Choroid plexus epithelial cell (primary cell): ENCODE measurements at regions not wholly inside any gene's neighbourhood (a gene's known extent, or its start where the extent isn't known, plus 50 kb on each side); places are given as distances from the start of the nearest gene placed in this dataset.

Source experiments
- DNase-seq: peaks from one replicate; pipeline ENCODE4 v3.0.0-alpha.2; 2010; ENCODE audit warnings: low read depth
- H3K4me3 ChIP-seq: 2 replicates; pipeline ENCODE4 v1.5.1; 2011; ENCODE audit warnings: low read depth, mild to moderate bottlenecking, control low read depth, low read length, moderate library complexity
- CTCF ChIP-seq: conservative IDR thresholded peaks from 2 replicates; pipeline ENCODE4 v1.5.1; 2011; ENCODE audit warnings: low read depth, mild to moderate bottlenecking, control low read depth, inconsistent platforms, low read length, moderate library complexity

GRCh38 chr18:29160170-29160569 lies 983.2 kb upstream of the CDH2 start:
- DNase-seq = no peak
- no peak overlapping the region for H3K4me3 ChIP-seq
- no peak for TF ChIP-seq CTCF

GRCh38 chr18:29157905-29158304 lies 981.0 kb upstream of the CDH2 start:
- TF ChIP-seq CTCF = no peak
- DNase-seq = no peak
- no peak overlapping the region for H3K4me3 ChIP-seq

- TF ChIP-seq CTCF = no peak
- DNase-seq = no peak
- H3K4me3 ChIP-seq = no peak overlapping the region
Observed at GRCh38 chr18:29157057-29157780, 980.3 kb upstream of the CDH2 start.

GRCh38 chr18:29156531-29156930 lies 979.6 kb upstream of the CDH2 start:
- TF ChIP-seq CTCF = no peak
- DNase-seq = no peak
- H3K4me3 ChIP-seq = no peak overlapping the region

- DNase-seq = peak; percentile 76
- H3K4me3 ChIP-seq = no peak overlapping the region
- no peak for TF ChIP-seq CTCF
Observed at GRCh38 chr18:29154758-29155725, 978.1 kb upstream of the CDH2 start.

- no peak overlapping the region for H3K4me3 ChIP-seq
- DNase-seq = peak; percentile 81
- TF ChIP-seq CTCF = no peak
Observed at GRCh38 chr18:29154196-29154757, 977.3 kb upstream of the CDH2 start.
